ENCODE measurements at regions not wholly inside any gene's neighbourhood (a gene's known extent, or its start where the extent isn't known, plus 50 kb on each side); places are given as distances from the start of the nearest gene placed in this dataset.
"Not testable (repeated sequence)": the region's sequence is repeated elsewhere in the genome, so short reads cannot be mapped to it uniquely, and the experiment has no call there.

GRCh38 chr16:32116533-32116932 lies 136.6 kb upstream of the TP53TG3D start:
- not testable (repeated sequence) for DNase-seq

GRCh38 chr16:32120372-32120771 lies 132.7 kb upstream of the TP53TG3D start:
- not testable (repeated sequence) for DNase-seq

GRCh38 chr16:32120779-32121178 lies 132.3 kb upstream of the TP53TG3D start:
- DNase-seq, result not testable (repeated sequence)

- DNase-seq, result not testable (repeated sequence)
Measured at GRCh38 chr16:32121273-32121900, 131.7 kb upstream of the TP53TG3D start.

- DNase-seq, result not testable (repeated sequence)
Measured at GRCh38 chr16:32152434-32152833, 100.7 kb upstream of the TP53TG3D start.

GRCh38 chr16:32187918-32188669 lies 65.0 kb upstream of the TP53TG3D start:
- not testable (repeated sequence) for DNase-seq

- not testable (repeated sequence) for DNase-seq
Measured at GRCh38 chr16:32202585-32202984, 50.5 kb upstream of the TP53TG3D start.
